ENCODE measurements at regions not wholly inside any gene's neighbourhood (a gene's known extent, or its start where the extent isn't known, plus 50 kb on each side); places are given as distances from the start of the nearest gene placed in this dataset.

- TF ChIP-seq CTCF (conservative IDR thresholded peaks at IDR 0.05) = no peak
- no peak overlapping the region for H2BK120ac ChIP-seq (ENCODE audit: low read depth, low read length, poor library complexity, severe bottlenecking)
- H4K91ac ChIP-seq (ENCODE audit: insufficient read length, low read depth, low read length) = no peak overlapping the region
- H3T11ph ChIP-seq (ENCODE audit: low read length) = no peak overlapping the region
- no peaks in the 10 kb centered on the region for H3K27me3 Mint-ChIP-seq (ENCODE audit: low read depth)
- no peak overlapping the region for H4K5ac ChIP-seq (ENCODE audit: insufficient read length, low read depth, low read length)
- no peaks in the 10 kb centered on the region for H4K20me1 ChIP-seq (ENCODE audit: control insufficient read depth, insufficient read depth, insufficient read length)
- no peak overlapping the region for H3K4me3 Mint-ChIP-seq
- no peak overlapping the region for H2BK5ac ChIP-seq (ENCODE audit: insufficient read length, low read length)
- no peak overlapping the region for H2BK15ac ChIP-seq (ENCODE audit: low read depth, low read length)
- H3K4ac ChIP-seq (ENCODE audit: low read depth, low read length) = no peak overlapping the region
- H3K23me2 ChIP-seq (ENCODE audit: insufficient read length, low read depth, low read length, poor library complexity, severe bottlenecking) = no peaks in the 10 kb centered on the region
- H3K36me3 Mint-ChIP-seq (ENCODE audit: insufficient read depth in 1 of 3, low read depth in 3 of 3) = no peaks in the 10 kb centered on the region
- H3K18ac ChIP-seq (ENCODE audit: insufficient read length, low read depth, low read length) = no peak overlapping the region
- H2AFZ ChIP-seq (ENCODE audit: low read length) = no peak overlapping the region
- H3K27ac ChIP-seq (ENCODE audit: insufficient read length, low read depth, low read length) = no peak overlapping the region
- no peak overlapping the region for H3K27ac Mint-ChIP-seq
- H3K23ac ChIP-seq (ENCODE audit: insufficient read length, low read depth, low read length) = no peak overlapping the region
- no peaks in the 10 kb centered on the region for H3K9me3 ChIP-seq (ENCODE audit: control insufficient read depth, low read depth, low read length)
- no peak overlapping the region for H3K9ac ChIP-seq (ENCODE audit: extremely low read depth, insufficient read length, low read length)
- H3K9me3 Mint-ChIP-seq = no peaks in the 10 kb centered on the region
- H3K79me2 ChIP-seq (ENCODE audit: insufficient read depth, low read length) = no peaks in the 10 kb centered on the region
- H2BK20ac ChIP-seq (ENCODE audit: low read depth, low read length, poor library complexity, severe bottlenecking) = no peak overlapping the region
- H4K8ac ChIP-seq (replicated peaks; ENCODE audit: insufficient read length, low read depth, low read length) = no peak overlapping the region
- no peak overlapping the region for H2BK12ac ChIP-seq (ENCODE audit: insufficient read length, low read depth, low read length)
- no peak for DNase-seq
- no peak overlapping the region for H3K14ac ChIP-seq (ENCODE audit: insufficient read depth, low read length)
- H3K79me1 ChIP-seq (ENCODE audit: insufficient read depth, low read depth, low read length, poor library complexity, severe bottlenecking) = no peaks in the 10 kb centered on the region
- H3K4me1 ChIP-seq (ENCODE audit: insufficient read depth, low read length) = no peaks in the 10 kb centered on the region
- H3K4me1 Mint-ChIP-seq = peaks cover 0 to 4% of the 10 kb centered on the region in 2 experiments; a peak in 2 of 4 replicates
- H3K27me3 ChIP-seq (ENCODE audit: insufficient read depth, low read length) = no peaks in the 10 kb centered on the region
- H3K4me2 ChIP-seq (ENCODE audit: insufficient read depth, insufficient read length, low read length) = no peak overlapping the region
- H3K56ac ChIP-seq (ENCODE audit: insufficient read length, low read depth, low read length) = no peak overlapping the region
- no peak overlapping the region for H2AK5ac ChIP-seq (ENCODE audit: insufficient read length, low read length)
Observed at GRCh38 chr9:18353473-18353872, 120.5 kb upstream of the ADAMTSL1 start.
